ENCODE measurements at regions not wholly inside any gene's neighbourhood (a gene's known extent, or its start where the extent isn't known, plus 50 kb on each side); places are given as distances from the start of the nearest gene placed in this dataset.
"Not testable (repeated sequence)": the region's sequence is repeated elsewhere in the genome, so short reads cannot be mapped to it uniquely, and the experiment has no call there.

- DNase-seq (ENCODE audit: low read depth in 4 of 4, low spot score in 2 of 4): no peak
These were observed 896.3 kb downstream of the TSN start for GRCh38 chr2:122651780-122652179.

GRCh38 chr2:122652670-122653069 lies 897.2 kb downstream of the TSN start:
- no peak for DNase-seq (ENCODE audit: low read depth in 4 of 4, low spot score in 2 of 4)

DNA sequence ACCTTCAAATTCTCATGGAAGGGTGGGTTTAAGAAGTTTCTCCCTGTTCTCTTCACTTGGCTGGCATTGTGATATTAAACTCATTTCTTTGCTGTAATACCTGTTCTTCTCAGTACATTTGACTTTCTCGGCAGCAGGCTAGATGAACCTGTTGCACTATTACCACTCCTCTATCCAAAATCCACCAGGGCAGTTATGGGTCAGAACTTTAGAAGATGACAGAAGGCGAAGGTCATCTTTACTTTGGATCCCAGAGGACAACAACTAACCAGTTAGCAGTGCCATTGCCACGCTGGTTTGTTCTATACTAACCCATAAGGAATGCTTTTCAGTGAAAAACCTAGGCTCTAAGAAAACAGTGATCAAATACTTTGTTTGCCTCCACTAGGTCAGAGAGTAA lies 901.0 kb downstream of the TSN start:
- no peak for DNase-seq (ENCODE audit: low read depth in 4 of 4, low spot score in 2 of 4)

- no peak for DNase-seq (ENCODE audit: low read depth in 4 of 4, low spot score in 2 of 4)
These were observed 905.6 kb downstream of the TSN start for GRCh38 chr2:122660786-122661634.

DNA sequence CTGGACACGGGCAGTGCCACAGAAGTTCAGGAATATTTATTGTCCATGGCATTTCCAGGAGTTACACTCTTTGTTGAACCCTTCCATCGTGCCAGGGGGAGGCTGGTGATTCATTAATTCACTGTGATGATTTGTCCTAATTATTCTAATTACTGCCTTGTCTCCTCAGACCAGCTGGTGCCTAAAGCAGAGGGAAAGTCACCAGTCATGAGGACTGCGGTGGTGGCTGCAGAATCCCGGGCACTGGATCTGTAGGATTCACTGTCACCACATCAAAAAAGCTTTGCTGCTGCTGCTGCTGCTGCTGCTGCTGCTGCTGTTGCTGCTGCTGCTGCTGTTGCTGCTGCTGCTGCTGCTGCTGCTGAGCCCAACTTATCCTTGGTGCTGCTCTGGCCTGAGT lies 908.2 kb downstream of the TSN start:
- no peak for DNase-seq (ENCODE audit: low read depth in 4 of 4, low spot score in 2 of 4)

- DNase-seq (ENCODE audit: low read depth in 4 of 4, low spot score in 2 of 4): no peak
These were observed 914.2 kb downstream of the TSN start for GRCh38 chr2:122669627-122670026.

DNA sequence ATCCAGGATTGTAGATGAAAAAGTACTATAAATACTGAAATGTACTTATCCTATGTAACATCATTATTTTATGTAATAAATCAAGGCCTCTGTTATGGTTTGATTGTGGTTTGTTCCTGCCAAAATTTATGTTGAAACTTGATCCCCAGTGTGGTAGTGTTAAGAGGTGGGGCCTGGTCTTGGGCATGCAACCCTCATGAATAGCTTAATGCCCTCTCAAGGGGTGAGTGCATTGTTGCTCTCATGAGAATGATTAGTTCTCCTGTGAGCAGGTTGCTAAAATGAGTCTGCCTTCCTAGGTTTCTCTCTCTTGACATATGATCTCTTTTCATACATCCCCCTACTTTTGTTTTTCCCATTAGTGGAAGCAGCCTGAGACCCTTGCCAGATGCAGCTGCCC lies 915.4 kb downstream of the TSN start:
- DNase-seq (ENCODE audit: low read depth in 4 of 4, low spot score in 2 of 4): no peak

DNA sequence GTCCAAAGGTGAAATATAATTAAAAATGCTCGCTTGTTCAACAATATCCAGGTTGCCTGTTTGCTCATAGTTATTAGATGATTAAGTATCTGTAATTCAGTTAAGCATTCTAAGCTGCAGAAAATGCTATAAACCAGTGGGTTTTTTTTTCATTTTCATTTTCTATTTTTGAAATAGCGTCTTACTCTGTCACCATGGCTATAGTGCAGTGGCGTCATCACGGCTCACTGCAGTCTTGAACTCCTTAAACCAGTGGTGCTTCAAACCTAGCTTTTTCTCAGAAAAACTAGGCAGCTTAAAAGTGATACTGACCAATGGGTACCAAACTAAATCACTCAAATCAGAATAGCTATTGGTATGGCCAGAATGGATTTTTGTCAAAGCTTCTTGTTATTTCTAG lies 925.2 kb downstream of the TSN start:
- no peak for DNase-seq (ENCODE audit: low read depth in 4 of 4, low spot score in 2 of 4)

DNA sequence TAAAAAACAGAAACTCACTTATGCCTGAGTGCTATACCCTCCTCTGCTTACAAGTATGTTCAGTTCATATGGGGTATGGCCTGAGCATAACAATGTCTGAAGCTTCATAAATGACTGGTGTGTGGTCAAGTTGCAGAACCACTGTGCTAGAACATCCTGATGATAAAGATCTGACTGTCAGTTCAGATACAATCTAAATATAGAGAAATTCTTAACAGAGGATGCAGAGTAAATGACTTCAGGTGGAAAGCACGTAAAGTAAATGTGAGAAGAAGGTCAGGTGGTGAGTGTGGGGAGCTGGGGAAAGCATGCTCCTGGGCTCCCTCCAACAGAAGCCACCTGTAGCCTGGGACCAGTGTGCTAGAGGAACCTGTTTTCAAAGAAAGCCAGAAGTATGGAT lies 926.2 kb downstream of the TSN start:
- no peak for DNase-seq (ENCODE audit: low read depth in 4 of 4, low spot score in 2 of 4)

GRCh38 chr2:122682356-122682755 lies 926.9 kb downstream of the TSN start:
- DNase-seq (ENCODE audit: low read depth in 4 of 4, low spot score in 2 of 4): no peak

GRCh38 chr2:122683018-122683417 lies 927.6 kb downstream of the TSN start:
- DNase-seq (ENCODE audit: low read depth in 4 of 4, low spot score in 2 of 4): no peak

DNA sequence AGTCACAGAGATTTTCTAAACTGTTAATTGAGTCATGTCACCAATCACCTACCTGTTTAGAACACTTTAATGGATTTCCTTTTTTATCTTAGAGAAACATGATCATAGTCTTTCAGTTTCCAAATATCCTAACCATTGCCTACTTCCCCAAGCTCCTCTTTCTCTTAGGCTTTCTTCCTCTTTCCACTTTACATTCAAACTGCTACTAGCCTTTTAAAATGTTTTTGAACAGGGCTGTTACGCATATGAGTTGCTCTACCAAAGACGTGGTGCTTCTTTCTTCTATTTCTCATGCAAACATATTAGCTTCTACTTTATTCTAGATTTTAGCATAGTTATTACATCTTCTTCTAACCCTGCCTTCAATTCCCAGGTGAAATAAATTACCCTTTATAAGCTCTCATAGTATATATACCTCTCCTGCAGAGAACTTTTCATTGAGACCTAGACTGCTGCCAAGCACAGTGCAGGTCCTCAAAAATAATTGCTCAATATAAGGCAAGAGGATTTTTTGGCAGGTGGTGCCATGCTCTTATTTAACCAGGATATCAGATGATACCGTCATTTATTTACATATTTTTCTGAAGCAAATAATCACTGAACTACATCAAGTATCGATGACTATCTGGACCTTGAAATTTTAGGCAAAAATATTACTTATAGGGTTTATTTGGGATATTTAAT lies 937.1 kb downstream of the TSN start:
- DNase-seq (ENCODE audit: low read depth in 4 of 4, low spot score in 2 of 4): no peak

DNA sequence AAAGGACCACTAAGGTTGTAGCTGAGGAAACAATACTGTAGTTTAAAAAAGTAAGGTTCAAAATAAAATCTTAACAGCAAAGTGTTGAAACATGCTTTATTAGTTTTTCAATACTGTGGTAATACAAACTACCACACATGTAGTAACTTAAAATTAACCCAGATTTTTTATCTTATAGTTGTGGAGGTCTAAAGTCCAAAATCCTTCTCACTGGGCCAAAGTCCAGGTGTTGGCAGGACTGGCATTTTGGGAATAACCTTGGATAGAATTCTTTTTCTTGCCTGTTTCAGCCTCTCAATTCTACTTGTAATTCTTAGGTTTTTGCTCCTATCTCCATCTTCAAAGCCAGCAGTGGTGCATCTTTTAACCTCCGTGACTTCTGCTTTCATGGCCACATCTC lies 942.0 kb downstream of the TSN start:
- no peak for DNase-seq (ENCODE audit: low read depth in 4 of 4, low spot score in 2 of 4)

DNA sequence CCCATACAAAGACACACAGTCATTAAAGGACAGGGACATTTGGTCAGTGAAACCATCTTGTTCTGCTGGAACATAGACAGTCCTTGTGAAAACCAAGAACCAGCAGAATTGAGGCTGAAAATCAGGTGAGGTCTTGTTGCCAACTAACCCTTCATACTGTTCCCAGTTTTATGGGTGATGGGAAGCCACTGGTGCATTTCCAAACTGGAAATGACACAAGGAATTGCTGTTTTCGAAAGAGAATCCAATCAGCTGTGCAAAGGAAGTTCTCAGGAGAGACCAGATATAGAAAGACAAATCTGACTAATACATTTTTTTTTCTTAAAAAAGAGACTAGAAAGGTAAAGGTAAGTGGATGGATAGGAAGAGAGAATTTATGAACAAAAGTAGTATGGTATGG lies 948.2 kb downstream of the TSN start:
- no peak for DNase-seq (ENCODE audit: low read depth in 4 of 4, low spot score in 2 of 4)

GRCh38 chr2:122704109-122704563 lies 948.7 kb downstream of the TSN start:
- DNase-seq (ENCODE audit: low read depth in 4 of 4, low spot score in 2 of 4): no peak

DNA sequence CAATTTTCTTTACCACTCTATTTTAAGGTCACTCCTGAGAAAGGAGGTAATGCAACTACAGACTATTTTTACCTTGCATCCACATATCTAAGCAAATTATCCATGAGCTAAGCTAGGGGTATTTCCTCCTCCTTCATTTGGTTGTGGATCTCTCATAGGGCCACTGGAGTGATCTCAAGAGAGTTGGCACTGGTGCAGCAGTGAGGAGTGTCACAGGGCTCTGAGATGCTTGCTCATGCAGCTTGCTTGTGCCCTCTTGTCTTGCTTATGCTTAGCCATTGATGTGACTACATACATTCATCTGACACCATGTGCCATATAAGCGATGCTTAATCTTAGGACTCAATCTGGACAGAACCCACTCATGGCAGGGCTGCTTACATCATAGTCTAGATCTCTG lies 950.3 kb downstream of the TSN start:
- no peak for DNase-seq (ENCODE audit: low read depth in 4 of 4, low spot score in 2 of 4)

GRCh38 chr2:122706757-122707223 lies 951.3 kb downstream of the TSN start:
- no peak for DNase-seq (ENCODE audit: low read depth in 4 of 4, low spot score in 2 of 4)

DNA sequence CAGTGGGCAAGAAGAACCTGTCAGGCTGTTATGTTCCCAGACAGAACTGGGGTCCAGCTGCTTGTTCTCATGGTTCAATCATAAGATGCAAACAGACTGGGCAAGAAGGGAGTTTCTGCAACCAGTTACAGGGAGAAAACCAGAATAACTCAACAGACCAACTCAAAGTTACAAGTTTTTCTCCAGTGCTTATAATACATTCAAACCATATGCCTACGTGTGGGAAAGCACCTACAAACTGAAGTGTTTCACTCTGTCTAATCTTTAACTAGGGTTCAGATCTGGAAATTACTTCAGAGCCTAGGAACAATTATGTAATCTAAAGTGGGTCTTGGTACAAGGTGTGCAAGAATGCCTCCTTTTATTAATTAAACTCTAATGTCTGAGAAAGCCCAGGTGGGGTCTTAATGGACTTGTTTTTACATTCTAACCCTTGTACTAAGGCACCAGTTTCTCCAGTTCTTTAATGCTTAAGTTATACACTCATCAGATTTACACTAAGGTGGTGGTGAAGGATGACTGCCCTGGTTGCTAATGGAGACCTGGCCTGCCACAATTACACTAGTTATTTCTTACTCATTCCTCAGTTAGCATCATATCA lies 951.9 kb downstream of the TSN start:
- DNase-seq (ENCODE audit: low read depth in 4 of 4, low spot score in 2 of 4): no peak

DNA sequence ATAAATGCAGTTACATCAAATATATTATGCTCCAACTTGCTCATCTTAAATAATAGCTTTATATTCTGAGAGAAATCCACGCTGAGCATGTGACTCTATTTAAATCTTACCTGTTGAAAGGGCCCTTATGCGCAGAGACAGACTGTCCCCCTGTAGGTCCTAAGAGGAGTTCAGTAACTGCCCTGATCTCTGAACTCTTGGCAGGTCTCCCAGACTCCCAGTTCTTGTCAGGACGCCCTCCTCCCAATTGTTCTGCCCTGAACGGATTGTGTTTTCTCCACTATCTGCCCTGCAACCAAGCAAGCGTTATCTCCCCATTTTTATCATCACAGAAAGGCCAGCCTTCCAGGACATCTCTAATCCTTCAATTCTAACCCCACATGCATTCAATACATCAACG lies 954.6 kb downstream of the TSN start:
- no peak for DNase-seq (ENCODE audit: low read depth in 4 of 4, low spot score in 2 of 4)

GRCh38 chr2:122713800-122714199 lies 958.3 kb downstream of the TSN start:
- no peak for DNase-seq (ENCODE audit: low read depth in 4 of 4, low spot score in 2 of 4)

GRCh38 chr2:122720822-122721221 lies 965.4 kb downstream of the TSN start:
- not testable (repeated sequence) for DNase-seq (ENCODE audit: low read depth in 4 of 4, low spot score in 2 of 4)
